PC-9 (cell line): ENCODE measurements at regions not wholly inside any gene's neighbourhood (a gene's known extent, or its start where the extent isn't known, plus 50 kb on each side); places are given as distances from the start of the nearest gene placed in this dataset.

ENCODE experiments used
- CTCF ChIP-seq: fragments of 200-600 bp; sonication (generic); conservative IDR thresholded peaks from 2 replicates; pipeline ENCODE4 v1.6.1; 2017; ENCODE audit warnings: mixed run types, antibody characterized with exemption, mild to moderate bottlenecking, moderate library complexity
- EZH2 ChIP-seq: fragments of 200-600 bp; sonication (generic); IDR thresholded peaks from 2 replicates; pipeline ENCODE4 v1.8.0; 2017; ENCODE audit warnings: antibody characterized with exemption, low read depth

GRCh38 chr5:159650803-159651202, 265.5 kb upstream of the ADRA1B start:
- no peak for TF ChIP-seq CTCF
- no peak for TF ChIP-seq EZH2
